Type B pancreatic cell (in vitro differentiated cells): ENCODE measurements at regions not wholly inside any gene's neighbourhood (a gene's known extent, or its start where the extent isn't known, plus 50 kb on each side); places are given as distances from the start of the nearest gene placed in this dataset.

Source experiments
- DNase-seq: peaks from one replicate; pipeline ENCODE4 v3.0.0; 2021; ENCODE audit warnings: mixed read lengths; ENCODE audit not compliant: unreplicated experiment; ENCODE audit errors: extremely low spot score
- H3K27ac Mint-ChIP-seq: 2 replicates; pipeline ENCODE4 v1.8.0; 2021; ENCODE audit warnings: mild to moderate bottlenecking, mixed read lengths
- H3K27me3 Mint-ChIP-seq: 2 replicates; pipeline ENCODE4 v1.8.0; 2021; ENCODE audit warnings: mixed read lengths
- H3K36me3 Mint-ChIP-seq: 2 replicates; pipeline ENCODE4 v1.8.0; 2021; ENCODE audit warnings: mixed read lengths
- H3K4me1 Mint-ChIP-seq: one replicate; pipeline ENCODE4 v1.8.0; 2021; ENCODE audit warnings: mixed read lengths; ENCODE audit not compliant: unreplicated experiment
- H3K4me3 Mint-ChIP-seq: 2 replicates; pipeline ENCODE4 v1.8.0; 2021; ENCODE audit warnings: mild to moderate bottlenecking, mixed read lengths
- H3K9me3 Mint-ChIP-seq: 2 replicates; pipeline ENCODE4 v1.8.0; 2021; ENCODE audit warnings: mixed read lengths
- CTCF ChIP-seq: fragments of 200-600 bp; sonication (generic); conservative IDR thresholded peaks from 2 replicates; pipeline ENCODE4 v1.5.0; 2021; ENCODE audit warnings: antibody characterized with exemption, mild to moderate bottlenecking

- DNase-seq = no peak
- Mint-ChIP-seq H3K27me3 (peaks cover 5% of the 10 kb centered on the region), H3K9me3 (no peaks in the 10 kb centered on the region), H3K4me1 (peaks cover 7% of the 10 kb centered on the region), H3K27ac (no peak overlapping the region), H3K4me3 (no peak overlapping the region), H3K36me3 (no peaks in the 10 kb centered on the region)
- no peak for TF ChIP-seq CTCF
Observed at GRCh38 chr5:116883875-116884274, 309.3 kb upstream of the SEMA6A start.

DNA sequence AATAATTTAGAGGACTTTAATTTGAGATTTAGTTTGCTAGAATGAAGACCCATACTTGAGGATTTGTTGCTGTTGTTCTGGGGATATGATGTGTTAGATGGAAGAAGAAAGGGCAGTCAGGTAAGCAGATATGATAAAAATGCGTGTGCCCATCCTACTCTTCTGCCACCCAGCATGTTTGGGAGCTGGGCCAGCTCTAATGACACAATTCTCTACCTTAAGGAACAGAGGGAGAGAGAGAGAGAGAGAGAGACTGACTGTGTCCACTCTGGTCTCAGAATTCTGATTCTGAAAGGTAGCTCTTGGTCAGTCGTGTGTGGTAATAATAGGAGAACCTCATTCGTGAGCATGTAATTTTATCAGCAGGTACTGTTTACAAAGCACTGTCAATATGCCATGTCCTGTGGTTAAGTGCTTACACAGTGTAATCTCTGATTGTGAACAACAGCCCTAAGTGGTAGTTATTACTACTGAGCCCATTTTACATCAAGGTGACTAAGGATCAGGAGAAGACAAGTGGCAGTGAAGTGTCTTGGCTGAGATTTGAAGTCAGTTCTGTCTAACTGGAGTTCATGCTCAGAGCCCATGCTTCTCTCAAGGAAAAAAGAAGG lies 307.4 kb upstream of the SEMA6A start:
- no peak for TF ChIP-seq CTCF
- Mint-ChIP-seq H3K9me3 (no peaks in the 10 kb centered on the region), H3K4me3 (no peak overlapping the region), H3K4me1 (peaks cover 7% of the 10 kb centered on the region), H3K27me3 (peaks cover 7% of the 10 kb centered on the region), H3K36me3 (no peaks in the 10 kb centered on the region), H3K27ac (no peak overlapping the region)
- DNase-seq = no peak

GRCh38 chr5:116880601-116881000 lies 306.0 kb upstream of the SEMA6A start:
- H3K9me3 Mint-ChIP-seq = no peaks in the 10 kb centered on the region
- no peak for DNase-seq
- H3K27me3 Mint-ChIP-seq = peaks cover 8% of the 10 kb centered on the region
- H3K27ac Mint-ChIP-seq = no peak overlapping the region
- H3K4me1 Mint-ChIP-seq = peaks cover 7% of the 10 kb centered on the region
- H3K4me3 Mint-ChIP-seq = no peak overlapping the region
- no peak for TF ChIP-seq CTCF
- no peaks in the 10 kb centered on the region for H3K36me3 Mint-ChIP-seq

DNA sequence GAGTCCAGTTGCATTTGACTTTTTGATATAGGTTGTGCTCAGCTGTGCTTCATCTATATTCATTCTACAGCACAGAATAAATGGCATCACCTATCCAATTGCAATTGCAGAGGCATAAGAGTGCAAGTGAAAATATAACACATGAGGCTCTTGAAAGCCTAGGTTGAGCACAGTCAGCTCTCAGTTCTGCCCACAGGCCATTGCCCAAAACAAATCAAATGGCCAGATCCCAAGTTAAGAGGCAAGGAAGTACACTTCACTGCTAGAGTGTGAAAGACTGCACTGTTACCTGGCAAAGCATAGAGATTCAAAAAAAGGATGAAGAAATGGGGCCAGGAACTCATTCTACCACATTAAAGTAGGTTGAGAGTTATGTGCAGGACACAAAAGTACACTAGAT lies 305.5 kb upstream of the SEMA6A start:
- Mint-ChIP-seq H3K27me3 (peaks cover 8% of the 10 kb centered on the region), H3K9me3 (no peaks in the 10 kb centered on the region), H3K36me3 (no peaks in the 10 kb centered on the region), H3K4me3 (no peak overlapping the region), H3K4me1 (peaks cover 7% of the 10 kb centered on the region), H3K27ac (no peak overlapping the region)
- no peak for TF ChIP-seq CTCF
- no peak for DNase-seq

GRCh38 chr5:116876240-116876840 lies 301.7 kb upstream of the SEMA6A start:
- Mint-ChIP-seq H3K36me3 (no peaks in the 10 kb centered on the region), H3K27me3 (peaks cover 5% of the 10 kb centered on the region), H3K4me1 (no peaks in the 10 kb centered on the region), H3K9me3 (no peaks in the 10 kb centered on the region), H3K4me3 (no peak overlapping the region), H3K27ac (no peak overlapping the region)
- TF ChIP-seq CTCF = no peak
- DNase-seq = no peak
